ENCODE measurements at regions not wholly inside any gene's neighbourhood (a gene's known extent, or its start where the extent isn't known, plus 50 kb on each side); places are given as distances from the start of the nearest gene placed in this dataset.

DNA sequence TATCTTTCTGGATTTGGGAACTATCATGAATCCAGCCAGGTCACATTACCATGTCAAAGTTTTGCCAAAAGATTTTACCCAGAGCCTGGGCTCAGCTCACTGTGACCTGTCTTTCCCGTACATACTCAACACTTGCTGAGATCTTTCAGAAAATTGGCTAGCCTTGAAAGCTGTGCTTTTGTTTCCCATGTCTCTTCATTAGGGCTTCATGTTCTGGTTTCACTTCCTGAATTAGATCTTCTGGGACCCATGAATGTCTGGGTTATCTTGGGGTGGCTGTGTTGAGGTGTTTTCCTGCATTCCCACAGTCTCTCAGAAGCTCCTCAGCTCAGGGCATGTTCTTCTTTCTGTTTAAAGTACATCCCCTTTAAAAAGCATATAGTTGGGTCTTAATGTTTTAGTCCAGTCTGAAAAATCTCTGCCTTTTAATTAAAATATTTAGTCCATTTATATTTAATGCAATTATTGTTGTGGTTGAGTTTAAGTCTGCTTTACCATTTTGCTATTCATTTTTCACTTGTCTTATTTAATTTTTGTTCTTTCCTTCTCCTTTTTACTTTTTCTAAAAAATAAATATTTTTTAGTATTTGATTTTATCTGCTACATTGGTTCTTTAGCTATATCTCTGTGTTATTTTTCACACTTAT is 242.7 kb downstream of the VRK1 start (continued):
- no peak for TF ChIP-seq ZNF180 (CRISPR knock-in tag; IDR thresholded peaks at IDR 0.05; ENCODE audit: borderline replicate concordance, low read depth)

DNA sequence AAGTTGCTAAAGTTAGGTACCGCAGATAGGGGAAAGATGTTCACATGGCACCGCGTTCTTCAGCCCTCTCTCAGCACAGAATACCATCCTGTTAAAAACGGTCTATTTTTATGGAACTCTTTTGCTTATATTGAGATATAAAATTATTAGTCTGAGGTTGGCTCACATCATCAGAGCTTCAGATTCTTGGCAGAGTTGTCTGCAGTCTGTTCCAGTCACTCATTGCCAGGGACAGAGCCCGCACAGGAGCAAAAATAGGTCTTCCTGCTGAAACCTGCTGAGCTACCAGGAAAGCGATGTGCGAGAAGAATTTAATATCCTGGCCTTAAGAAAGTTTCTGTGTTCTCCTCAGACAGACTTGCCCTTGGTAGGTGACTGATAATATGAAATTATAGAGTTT is 249.8 kb downstream of the VRK1 start:
- in situ Hi-C loops (cut with HindIII; ENCODE audit: extremely low pct_ligation_motif_present, low pct_unique_long_range_greater_than_20kb) (no loop called here), intact Hi-C loops (cut with micrococcal nuclease; ENCODE audit: unreplicated experiment) (no loop called here)
- no peak overlapping the region for H3K9ac ChIP-seq (ENCODE audit: insufficient read depth, low read depth, low read length)
- ChIA-PET CTCF (ENCODE audit: low intra/inter-chr PET ratio, low total read pairs) (no interaction called here), POLR2A (no interaction called here)
- H3K36me3 ChIP-seq (replicated peaks in 1 of 2; ENCODE audit: control insufficient read depth in 1 of 2, insufficient read depth in 2 of 2, low read length in 2 of 2), result no peaks in the 10 kb centered on the region
- no TSS peak for BruUV-seq (replicated peaks)
- no peaks in the 10 kb centered on the region for H3K79me2 ChIP-seq (ENCODE audit: insufficient read depth, low read length)
- no peak for DNase-seq (ENCODE audit: low spot score)
- no peak overlapping the region for H3K27ac ChIP-seq (ENCODE audit: extremely low read length, insufficient read depth, low read length)
- ATAC-seq, result no peak
- no peaks in the 10 kb centered on the region for H3K27me3 ChIP-seq (ENCODE audit: control insufficient read depth in 1 of 2, insufficient read depth in 2 of 2, low read length in 2 of 2)
- H4K20me1 ChIP-seq (ENCODE audit: insufficient read depth, low read length), result no peaks in the 10 kb centered on the region
- H3K4me3 ChIP-seq (replicated peaks in 1 of 3; ENCODE audit: insufficient read depth in 1 of 3, low read depth in 2 of 3, low read length in 3 of 3), result no peak overlapping the region
- no peak overlapping the region for H2AFZ ChIP-seq (ENCODE audit: low read length)
- no peak for TF ChIP-seq ZNF841 (CRISPR knock-in tag; IDR thresholded peaks at IDR 0.05; ENCODE audit: borderline replicate concordance)
- no peak for TF ChIP-seq HNRNPK (IDR thresholded peaks at IDR 0.05; ENCODE audit: low read depth, low read length, poor library complexity, severe bottlenecking)
- no peak for TF ChIP-seq ZNF143 (CRISPR knock-in tag; IDR thresholded peaks at IDR 0.05)
- no peak for TF ChIP-seq MXI1 (IDR thresholded peaks at IDR 0.05; ENCODE audit: borderline replicate concordance, low read depth, low read length)
- H3K4me2 ChIP-seq (ENCODE audit: low read depth, low read length), result no peak overlapping the region
- H3K9me3 ChIP-seq (ENCODE audit: low read length), result no peaks in the 10 kb centered on the region
- no peaks in the 10 kb centered on the region for H3K4me1 ChIP-seq (ENCODE audit: insufficient read depth, low read length)
- 45% methylated on average over 7 of the region's 7 CpGs for WGBS (ENCODE audit: low lambda C conversion rate)
- no peak for FAIRE-seq

DNA sequence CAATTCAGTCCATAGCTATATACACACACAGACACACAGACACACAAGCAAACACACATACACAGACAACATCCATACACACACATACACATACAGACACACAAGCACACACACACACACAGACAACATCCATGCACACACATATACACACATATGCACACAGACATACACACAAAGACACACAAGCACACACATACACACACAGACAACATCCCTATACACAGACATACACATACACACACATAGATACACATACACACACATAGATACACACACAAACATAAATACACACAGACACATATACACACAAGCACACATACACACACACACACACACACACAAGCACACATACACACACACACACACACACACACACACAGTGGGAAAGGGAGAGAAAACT is 254.8 kb downstream of the VRK1 start:
- in situ Hi-C loops (cut with HindIII; ENCODE audit: extremely low pct_ligation_motif_present, low pct_unique_long_range_greater_than_20kb) (no loop called here), intact Hi-C loops (cut with micrococcal nuclease; ENCODE audit: unreplicated experiment) (no loop called here)
- peaks cover 0 to 4% of the 10 kb centered on the region in 2 experiments; a peak in 1 of 5 replicates for H3K27me3 ChIP-seq (ENCODE audit: control insufficient read depth in 1 of 2, insufficient read depth in 2 of 2, low read length in 2 of 2)
- no peaks in the 10 kb centered on the region for H3K4me1 ChIP-seq (ENCODE audit: insufficient read depth, low read length)
- no peaks in the 10 kb centered on the region for H3K79me2 ChIP-seq (ENCODE audit: insufficient read depth, low read length)
- TF ChIP-seq PLRG1 (conservative IDR thresholded peaks at IDR 0.05), result peak; percentile 82; the same call in 1 of the 2 replicates
- TF ChIP-seq, protein P1, sequence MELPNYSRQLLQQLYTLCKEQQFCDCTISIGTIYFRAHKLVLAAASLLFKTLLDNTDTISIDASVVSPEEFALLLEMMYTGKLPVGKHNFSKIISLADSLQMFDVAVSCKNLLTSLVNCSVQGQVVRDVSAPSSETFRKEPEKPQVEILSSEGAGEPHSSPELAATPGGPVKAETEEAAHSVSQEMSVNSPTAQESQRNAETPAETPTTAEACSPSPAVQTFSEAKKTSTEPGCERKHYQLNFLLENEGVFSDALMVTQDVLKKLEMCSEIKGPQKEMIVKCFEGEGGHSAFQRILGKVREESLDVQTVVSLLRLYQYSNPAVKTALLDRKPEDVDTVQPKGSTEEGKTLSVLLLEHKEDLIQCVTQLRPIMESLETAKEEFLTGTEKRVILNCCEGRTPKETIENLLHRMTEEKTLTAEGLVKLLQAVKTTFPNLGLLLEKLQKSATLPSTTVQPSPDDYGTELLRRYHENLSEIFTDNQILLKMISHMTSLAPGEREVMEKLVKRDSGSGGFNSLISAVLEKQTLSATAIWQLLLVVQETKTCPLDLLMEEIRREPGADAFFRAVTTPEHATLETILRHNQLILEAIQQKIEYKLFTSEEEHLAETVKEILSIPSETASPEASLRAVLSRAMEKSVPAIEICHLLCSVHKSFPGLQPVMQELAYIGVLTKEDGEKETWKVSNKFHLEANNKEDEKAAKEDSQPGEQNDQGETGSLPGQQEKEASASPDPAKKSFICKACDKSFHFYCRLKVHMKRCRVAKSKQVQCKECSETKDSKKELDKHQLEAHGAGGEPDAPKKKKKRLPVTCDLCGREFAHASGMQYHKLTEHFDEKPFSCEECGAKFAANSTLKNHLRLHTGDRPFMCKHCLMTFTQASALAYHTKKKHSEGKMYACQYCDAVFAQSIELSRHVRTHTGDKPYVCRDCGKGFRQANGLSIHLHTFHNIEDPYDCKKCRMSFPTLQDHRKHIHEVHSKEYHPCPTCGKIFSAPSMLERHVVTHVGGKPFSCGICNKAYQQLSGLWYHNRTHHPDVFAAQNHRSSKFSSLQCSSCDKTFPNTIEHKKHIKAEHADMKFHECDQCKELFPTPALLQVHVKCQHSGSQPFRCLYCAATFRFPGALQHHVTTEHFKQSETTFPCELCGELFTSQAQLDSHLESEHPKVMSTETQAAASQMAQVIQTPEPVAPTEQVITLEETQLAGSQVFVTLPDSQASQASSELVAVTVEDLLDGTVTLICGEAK (IDR thresholded peaks at IDR 0.05), result peak; percentile 24; the same call in 1 of the 2 replicates
- TF ChIP-seq, protein P1 (CRISPR knock-in tag; IDR thresholded peaks at IDR 0.05), result no peak
- no peak for TF ChIP-seq RBFOX2 (IDR thresholded peaks at IDR 0.05; ENCODE audit: low read depth, low read length)
- H3K9me3 ChIP-seq (ENCODE audit: low read length), result no peaks in the 10 kb centered on the region
- no peak overlapping the region for H3K9ac ChIP-seq (ENCODE audit: insufficient read depth, low read depth, low read length)
- H3K4me2 ChIP-seq (ENCODE audit: low read depth, low read length), result no peak overlapping the region
- POLR2A ChIA-PET, result no interaction called here
- no peaks in the 10 kb centered on the region for H3K36me3 ChIP-seq (replicated peaks in 1 of 2; ENCODE audit: control insufficient read depth in 1 of 2, insufficient read depth in 2 of 2, low read length in 2 of 2)
- CTCF ChIA-PET (ENCODE audit: low intra/inter-chr PET ratio, low total read pairs), result no interaction called here
- FAIRE-seq (no peak), DNase-seq (ENCODE audit: low spot score) (no peak), ATAC-seq (no peak)
- no peak overlapping the region for H3K4me3 ChIP-seq (replicated peaks in 1 of 3; ENCODE audit: insufficient read depth in 1 of 3, low read depth in 2 of 3, low read length in 3 of 3)
- no peaks in the 10 kb centered on the region for H4K20me1 ChIP-seq (ENCODE audit: insufficient read depth, low read length)
- BruUV-seq (replicated peaks), result no TSS peak
- H3K27ac ChIP-seq (ENCODE audit: extremely low read length, insufficient read depth, low read length), result no peak overlapping the region
- no peak overlapping the region for H2AFZ ChIP-seq (ENCODE audit: low read length)

All from HepG2 (cell line).